Naive thymus-derived CD8-positive, alpha-beta T cell (primary cell): ENCODE measurements at regions not wholly inside any gene's neighbourhood (a gene's known extent, or its start where the extent isn't known, plus 50 kb on each side); places are given as distances from the start of the nearest gene placed in this dataset.

Experiments used
- ATAC-seq, 2 donors: fragments of 150-1000 bp; cut with Tn5 transposase in 1 of 2; sonication (Bioruptor Pico), chemical (Tn5 transposase) in 1 of 2; 1 replicate in 1 of 2; 2 replicates in 1 of 2; pipeline ENCODE4 v1.10.0; 2021; ENCODE audit warnings: mild to moderate bottlenecking in 2 of 2, moderate library complexity in 2 of 2
- POLR2A ChIA-PET: fragments of 350-600 bp; sonication (Branson Sonifier 250); formaldehyde crosslinking; loops from one replicate; lab custom pipeline; 2021; ENCODE audit warnings: antibody characterized with exemption; lab: Charles Lee
- DNase-seq, 10 donors: peaks; one replicate each; pipeline versions ENCODE4 v3.0.0 to v3.0.0-alpha.2; 2020 to 2022
- H3K27ac Mint-ChIP-seq, 10 donors: one replicate each; pipeline ENCODE4 v1.8.0; 2020 to 2022; ENCODE audit warnings: mild to moderate bottlenecking in 10 of 10, mixed read lengths in 10 of 10, moderate library complexity in 4 of 10, inconsistent platforms in 1 of 10
- H3K27me3 Mint-ChIP-seq, 5 donors: one replicate each; pipeline ENCODE4 v1.8.0; 2021 to 2022; ENCODE audit warnings: mixed read lengths in 5 of 5
- H3K36me3 Mint-ChIP-seq, 3 donors: one replicate each; pipeline ENCODE4 v1.8.0; 2020 to 2022; ENCODE audit warnings: mixed read lengths in 3 of 3, mild to moderate bottlenecking in 2 of 3, inconsistent platforms in 1 of 3
- H3K4me1 Mint-ChIP-seq, 4 donors: one replicate each; pipeline ENCODE4 v1.8.0; 2021 to 2022; ENCODE audit warnings: mixed read lengths in 4 of 4
- H3K4me3 Mint-ChIP-seq, 10 donors: one replicate each; pipeline ENCODE4 v1.8.0; 2020 to 2022; ENCODE audit warnings: mild to moderate bottlenecking in 10 of 10, mixed read lengths in 10 of 10, moderate library complexity in 6 of 10, inconsistent platforms in 1 of 10
- H3K9me3 Mint-ChIP-seq, 9 donors: one replicate each; pipeline ENCODE4 v1.8.0; 2020 to 2022; ENCODE audit warnings: mixed read lengths in 9 of 9, mild to moderate bottlenecking in 3 of 9, inconsistent platforms in 1 of 9, moderate library complexity in 1 of 9

- Mint-ChIP-seq H3K9me3 (no peaks in the 10 kb centered on the region), H3K27me3 (peaks cover 0 to 15% (median 0%) of the 10 kb centered on the region in 5 donors), H3K36me3 (no peaks in the 10 kb centered on the region), H3K27ac (peak overlapping the region in 1 of 10 donors; percentile 1), H3K4me1 (no peaks in the 10 kb centered on the region), H3K4me3 (no peak overlapping the region)
- no peak for ATAC-seq
- no peak for DNase-seq
- POLR2A ChIA-PET = no interaction called here
These were observed 80.5 kb upstream of the GLIS3 start for GRCh38 chr9:4380406-4380805.

GRCh38 chr9:4375424-4376200 is 75.7 kb upstream of the GLIS3 start:
- Mint-ChIP-seq H3K9me3 (no peaks in the 10 kb centered on the region), H3K4me1 (no peaks in the 10 kb centered on the region), H3K4me3 (no peak overlapping the region), H3K36me3 (no peaks in the 10 kb centered on the region), H3K27ac (no peak overlapping the region), H3K27me3 (peaks cover 0 to 14% (median 6%) of the 10 kb centered on the region in 5 donors)
- DNase-seq = peak in 4 of 10 donors; percentile 7 to 47 (median 34)
- peak; percentile 59 to 65 for ATAC-seq
- POLR2A ChIA-PET = no interaction called here

GRCh38 chr9:4371108-4371507 is 71.2 kb upstream of the GLIS3 start:
- ATAC-seq (no peak), DNase-seq (no peak)
- Mint-ChIP-seq H3K4me3 (no peak overlapping the region), H3K4me1 (peaks cover 0 to 3% (median 0%) of the 10 kb centered on the region in 4 donors), H3K36me3 (no peaks in the 10 kb centered on the region), H3K27me3 (peaks cover 2 to 11% (median 6%) of the 10 kb centered on the region in 5 donors), H3K27ac (no peak overlapping the region), H3K9me3 (no peaks in the 10 kb centered on the region)
- POLR2A ChIA-PET = no interaction called here

DNA sequence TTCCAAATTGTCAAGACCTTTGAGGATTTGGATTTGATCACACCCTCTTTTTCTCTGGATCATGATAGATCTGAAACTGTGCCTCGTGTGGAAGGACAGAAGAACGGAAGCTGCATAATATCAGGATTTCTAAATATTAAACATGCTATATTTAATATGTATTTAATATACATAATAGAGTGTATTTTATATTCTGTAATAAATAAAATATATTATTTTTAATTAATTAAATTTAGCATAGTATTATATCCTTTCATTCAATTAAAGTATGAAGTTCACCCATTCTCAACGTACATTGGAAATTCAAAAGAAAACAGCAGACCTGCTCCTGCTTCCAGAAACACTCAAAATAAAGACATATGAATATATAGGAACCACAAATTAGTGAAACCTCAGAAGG is 70.6 kb upstream of the GLIS3 start:
- H3K4me3 Mint-ChIP-seq = no peak overlapping the region
- no peak overlapping the region for H3K27ac Mint-ChIP-seq
- peaks cover 2 to 11% (median 6%) of the 10 kb centered on the region in 5 donors for H3K27me3 Mint-ChIP-seq
- no peaks in the 10 kb centered on the region for H3K36me3 Mint-ChIP-seq
- no peaks in the 10 kb centered on the region for H3K9me3 Mint-ChIP-seq
- POLR2A ChIA-PET = no interaction called here
- DNase-seq (no peak), ATAC-seq (no peak)
- peaks cover 0 to 3% (median 0%) of the 10 kb centered on the region in 4 donors for H3K4me1 Mint-ChIP-seq

DNA sequence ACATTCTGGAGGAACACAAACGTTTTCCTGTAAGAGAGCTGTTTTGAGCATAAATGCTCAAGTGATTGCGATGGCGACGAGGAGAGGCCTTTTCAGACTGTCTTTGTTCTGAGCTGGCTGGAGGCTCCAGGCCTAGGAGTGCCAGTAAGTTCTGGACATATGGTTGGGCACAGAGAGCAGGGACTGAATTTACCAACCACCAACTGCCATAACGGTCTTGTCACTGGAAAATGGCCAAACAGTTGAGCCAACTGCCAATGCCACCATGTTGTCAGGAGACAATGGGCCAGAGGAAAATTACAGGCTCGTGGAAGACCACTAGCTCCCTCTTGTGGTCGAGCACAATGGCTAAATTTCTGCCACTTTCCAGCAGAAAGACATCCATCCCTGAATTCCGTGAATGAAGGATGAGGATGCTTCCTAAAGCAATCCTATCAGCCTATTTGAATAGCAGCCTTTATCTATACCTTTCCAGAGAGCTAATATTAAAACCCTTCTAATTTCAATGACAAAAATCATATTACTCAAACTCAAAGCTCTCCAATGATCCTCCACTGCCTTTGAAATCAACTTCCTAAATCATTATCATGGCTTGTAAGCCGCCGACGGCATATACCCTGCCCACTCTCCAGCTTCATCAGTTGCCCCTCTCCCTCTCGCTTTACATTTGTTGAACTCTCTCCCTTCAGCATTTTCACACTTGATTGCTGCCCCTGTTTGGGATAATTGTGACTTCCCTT is 66.9 kb upstream of the GLIS3 start:
- Mint-ChIP-seq H3K27ac (peak overlapping the region in 1 of 10 donors; percentile 16), H3K9me3 (no peaks in the 10 kb centered on the region), H3K36me3 (no peaks in the 10 kb centered on the region), H3K27me3 (peaks cover 0 to 4% (median 2%) of the 10 kb centered on the region in 5 donors), H3K4me1 (peaks cover 0 to 3% (median 0%) of the 10 kb centered on the region in 4 donors), H3K4me3 (no peak overlapping the region)
- POLR2A ChIA-PET = no interaction called here
- DNase-seq = peak in 7 of 10 donors; percentile 8 to 47 (median 30)
- no peak for ATAC-seq

- Mint-ChIP-seq H3K4me1 (peaks cover 0 to 3% (median 0%) of the 10 kb centered on the region in 4 donors), H3K27ac (no peak overlapping the region), H3K9me3 (no peaks in the 10 kb centered on the region), H3K27me3 (peaks cover 0 to 7% (median 3%) of the 10 kb centered on the region in 5 donors), H3K36me3 (no peaks in the 10 kb centered on the region), H3K4me3 (no peak overlapping the region)
- no peak for DNase-seq
- POLR2A ChIA-PET = no interaction called here
- no peak for ATAC-seq
These were observed 65.2 kb upstream of the GLIS3 start for GRCh38 chr9:4365055-4365454.

GRCh38 chr9:4362281-4362680 is 62.4 kb upstream of the GLIS3 start:
- POLR2A ChIA-PET = no interaction called here
- ATAC-seq = no peak

GRCh38 chr9:4359016-4359415 is 59.1 kb upstream of the GLIS3 start:
- H3K27ac Mint-ChIP-seq = no peak overlapping the region
- H3K4me1 Mint-ChIP-seq = no peaks in the 10 kb centered on the region
- no peak for ATAC-seq
- POLR2A ChIA-PET = no interaction called here
- no peak for DNase-seq
- H3K4me3 Mint-ChIP-seq = no peak overlapping the region
- H3K36me3 Mint-ChIP-seq = no peaks in the 10 kb centered on the region
- H3K27me3 Mint-ChIP-seq = peaks cover 6 to 9% (median 9%) of the 10 kb centered on the region in 5 donors
- no peaks in the 10 kb centered on the region for H3K9me3 Mint-ChIP-seq

More at GRCh38 chr9:4362281-4362680, 62.4 kb upstream of the GLIS3 start:
- Mint-ChIP-seq H3K27ac (no peak overlapping the region), H3K4me1 (peaks cover 0 to 2% (median 0%) of the 10 kb centered on the region in 4 donors), H3K9me3 (no peaks in the 10 kb centered on the region), H3K36me3 (no peaks in the 10 kb centered on the region), H3K27me3 (peaks cover 0 to 7% (median 3%) of the 10 kb centered on the region in 5 donors), H3K4me3 (no peak overlapping the region)
- DNase-seq = no peak

- no peak overlapping the region for H3K27ac Mint-ChIP-seq
- no peak for DNase-seq
- ATAC-seq = no peak
- no peaks in the 10 kb centered on the region for H3K9me3 Mint-ChIP-seq
- no peaks in the 10 kb centered on the region for H3K4me1 Mint-ChIP-seq
- POLR2A ChIA-PET = no interaction called here
- no peak overlapping the region for H3K4me3 Mint-ChIP-seq
- H3K36me3 Mint-ChIP-seq = no peaks in the 10 kb centered on the region
- H3K27me3 Mint-ChIP-seq = peaks cover 6 to 9% (median 9%) of the 10 kb centered on the region in 5 donors
These were observed 58.1 kb upstream of the GLIS3 start for GRCh38 chr9:4357929-4358328.

DNA sequence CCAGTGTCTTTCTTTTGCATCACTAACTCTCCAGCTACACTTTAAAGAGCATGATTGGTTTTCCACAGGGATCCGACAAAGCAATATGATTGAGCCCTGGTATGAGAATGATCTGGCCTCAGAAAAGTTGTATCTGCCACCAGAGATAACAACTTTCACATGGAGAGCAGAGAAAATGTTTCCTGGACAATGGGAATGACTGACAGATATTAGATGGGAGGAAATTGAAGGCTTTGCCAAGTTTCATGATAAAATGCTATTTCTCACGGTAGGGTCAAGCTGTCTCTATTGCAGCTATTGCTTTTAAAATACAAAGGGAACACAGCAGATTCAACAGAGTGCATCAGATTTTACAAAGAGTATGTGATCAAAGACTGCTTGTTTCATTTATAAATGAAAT is 56.4 kb upstream of the GLIS3 start:
- no peaks in the 10 kb centered on the region for H3K36me3 Mint-ChIP-seq
- POLR2A ChIA-PET = interaction anchor here (0.9 kb wide), 1 partner anchor 10 kb away, joined by 3 read pairs; no protein-coding TSS in a partner anchor
- peaks cover 0 to 2% (median 0%) of the 10 kb centered on the region in 4 donors for H3K4me1 Mint-ChIP-seq
- DNase-seq (no peak), ATAC-seq (no peak)
- no peak overlapping the region for H3K27ac Mint-ChIP-seq
- no peak overlapping the region for H3K4me3 Mint-ChIP-seq
- H3K9me3 Mint-ChIP-seq = no peaks in the 10 kb centered on the region
- H3K27me3 Mint-ChIP-seq = peaks cover 6 to 9% (median 8%) of the 10 kb centered on the region in 5 donors

- H3K9me3 Mint-ChIP-seq = no peaks in the 10 kb centered on the region
- H3K4me1 Mint-ChIP-seq = peaks cover 0 to 2% (median 0%) of the 10 kb centered on the region in 4 donors
- no peak overlapping the region for H3K4me3 Mint-ChIP-seq
- no peaks in the 10 kb centered on the region for H3K36me3 Mint-ChIP-seq
- POLR2A ChIA-PET = no interaction called here
- ATAC-seq (no peak), DNase-seq (no peak)
- peaks cover 3 to 15% (median 9%) of the 10 kb centered on the region in 5 donors for H3K27me3 Mint-ChIP-seq
- H3K27ac Mint-ChIP-seq = no peak overlapping the region
These were observed 53.4 kb upstream of the GLIS3 start for GRCh38 chr9:4353236-4353635.

DNA sequence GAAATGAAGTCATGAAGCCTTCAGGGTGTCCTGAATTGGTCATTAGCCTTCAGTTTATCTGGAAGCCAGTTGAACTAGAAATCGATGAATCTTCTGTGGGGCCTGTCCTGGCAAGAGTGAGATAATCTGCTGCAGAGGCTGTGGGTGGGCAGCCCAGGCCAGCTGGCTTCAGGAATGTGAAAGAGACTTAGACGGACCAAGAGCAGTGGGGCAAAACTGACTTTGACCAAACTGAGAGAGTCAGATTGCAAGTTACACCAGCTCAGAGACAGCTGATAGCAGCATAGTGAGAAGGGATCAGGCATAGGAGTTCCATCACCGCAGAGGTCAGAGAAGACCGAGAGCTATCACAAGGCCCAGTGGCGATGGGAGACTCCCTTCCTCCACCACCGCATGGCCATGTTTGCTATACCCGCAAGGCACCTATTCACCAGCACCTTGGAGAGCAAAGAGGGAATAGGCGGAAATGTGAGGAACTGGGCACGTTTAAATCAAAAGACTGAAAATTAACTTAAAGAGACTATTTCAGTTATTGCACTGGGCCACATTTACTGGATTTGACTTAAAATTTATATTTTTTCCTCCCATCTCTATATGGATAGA is 50.0 kb upstream of the GLIS3 start:
- DNase-seq (no peak), ATAC-seq (no peak)
- no peak overlapping the region for H3K27ac Mint-ChIP-seq
- H3K9me3 Mint-ChIP-seq = peaks cover 0 to 1% (median 0%) of the 10 kb centered on the region in 9 donors
- H3K4me1 Mint-ChIP-seq = peaks cover 3 to 5% (median 4%) of the 10 kb centered on the region in 4 donors
- H3K4me3 Mint-ChIP-seq = no peak overlapping the region
- H3K36me3 Mint-ChIP-seq = no peaks in the 10 kb centered on the region
- POLR2A ChIA-PET = no interaction called here
- peaks cover 3 to 14% (median 7%) of the 10 kb centered on the region in 5 donors for H3K27me3 Mint-ChIP-seq
